ENCODE measurements at regions not wholly inside any gene's neighbourhood (a gene's known extent, or its start where the extent isn't known, plus 50 kb on each side); places are given as distances from the start of the nearest gene placed in this dataset.
"Not testable (repeated sequence)": the region's sequence is repeated elsewhere in the genome, so short reads cannot be mapped to it uniquely, and the experiment has no call there.

- DNase-seq (ENCODE audit: low spot score), result no peak
- in situ Hi-C loops (cut with HindIII; ENCODE audit: low sequenced_read_pairs), result no loop called here
Observed at GRCh38 chr3:101989578-101990200, 140.4 kb downstream of the NFKBIZ start.

- in situ Hi-C loops (cut with HindIII; ENCODE audit: low sequenced_read_pairs), result no loop called here
- no peak for DNase-seq (ENCODE audit: low spot score)
Observed at GRCh38 chr3:101992863-101993262, 143.5 kb downstream of the NFKBIZ start.

- DNase-seq (ENCODE audit: low spot score), result no peak
- in situ Hi-C loops (cut with HindIII; ENCODE audit: low sequenced_read_pairs), result no loop called here
Observed at GRCh38 chr3:101994386-101994785, 145.1 kb downstream of the NFKBIZ start.

- in situ Hi-C loops (cut with HindIII; ENCODE audit: low sequenced_read_pairs), result no loop called here
- no peak for DNase-seq (ENCODE audit: low spot score)
Observed at GRCh38 chr3:101995371-101996046, 146.2 kb downstream of the NFKBIZ start.

- in situ Hi-C loops (cut with HindIII; ENCODE audit: low sequenced_read_pairs), result no loop called here
- no peak for DNase-seq (ENCODE audit: low spot score)
Observed at GRCh38 chr3:101996832-101997231, 147.5 kb downstream of the NFKBIZ start.

GRCh38 chr3:101998256-101998926 lies 149.1 kb downstream of the NFKBIZ start:
- in situ Hi-C loops (cut with HindIII; ENCODE audit: low sequenced_read_pairs), result no loop called here
- no peak for DNase-seq (ENCODE audit: low spot score)

- DNase-seq (ENCODE audit: low spot score), result no peak
- in situ Hi-C loops (cut with HindIII; ENCODE audit: low sequenced_read_pairs), result no loop called here
Observed at GRCh38 chr3:101999177-101999779, 150.0 kb downstream of the NFKBIZ start.

GRCh38 chr3:102000620-102001209 lies 151.4 kb downstream of the NFKBIZ start:
- no peak for DNase-seq (ENCODE audit: low spot score)
- in situ Hi-C loops (cut with HindIII; ENCODE audit: low sequenced_read_pairs), result no loop called here

GRCh38 chr3:102002056-102002455 lies 152.7 kb downstream of the NFKBIZ start:
- in situ Hi-C loops (cut with HindIII; ENCODE audit: low sequenced_read_pairs), result no loop called here
- no peak for DNase-seq (ENCODE audit: low spot score)

GRCh38 chr3:102004561-102004960 lies 155.2 kb downstream of the NFKBIZ start:
- DNase-seq (ENCODE audit: low spot score), result no peak
- in situ Hi-C loops (cut with HindIII; ENCODE audit: low sequenced_read_pairs), result no loop called here

GRCh38 chr3:102005551-102005950 lies 156.2 kb downstream of the NFKBIZ start:
- in situ Hi-C loops (cut with HindIII; ENCODE audit: low sequenced_read_pairs), result no loop called here
- no peak for DNase-seq (ENCODE audit: low spot score)

- DNase-seq (ENCODE audit: low spot score), result peak; percentile 13
- in situ Hi-C loops (cut with HindIII; ENCODE audit: low sequenced_read_pairs), result no loop called here
Observed at GRCh38 chr3:102006812-102007485, 157.6 kb downstream of the NFKBIZ start.

- in situ Hi-C loops (cut with HindIII; ENCODE audit: low sequenced_read_pairs); DNase-seq (ENCODE audit: low spot score): not testable (repeated sequence)
Observed at GRCh38 chr3:102008436-102008835, 159.1 kb downstream of the NFKBIZ start.

GRCh38 chr3:102016417-102016816 lies 167.1 kb downstream of the NFKBIZ start:
- no peak for DNase-seq (ENCODE audit: low spot score)
- in situ Hi-C loops (cut with HindIII; ENCODE audit: low sequenced_read_pairs), result no loop called here

GRCh38 chr3:102017784-102018183 lies 168.5 kb downstream of the NFKBIZ start:
- in situ Hi-C loops (cut with HindIII; ENCODE audit: low sequenced_read_pairs), result no loop called here

GRCh38 chr3:102018551-102018950 lies 169.2 kb downstream of the NFKBIZ start:
- DNase-seq (ENCODE audit: low spot score), result no peak
- in situ Hi-C loops (cut with HindIII; ENCODE audit: low sequenced_read_pairs), result no loop called here

More at GRCh38 chr3:102017784-102018183, 168.5 kb downstream of the NFKBIZ start:
- DNase-seq (ENCODE audit: low spot score), result no peak

- in situ Hi-C loops (cut with HindIII; ENCODE audit: low sequenced_read_pairs), result no loop called here
- DNase-seq (ENCODE audit: low spot score), result no peak
Observed at GRCh38 chr3:102020735-102021134, 171.4 kb downstream of the NFKBIZ start.

GRCh38 chr3:102024270-102024904 lies 175.1 kb downstream of the NFKBIZ start:
- in situ Hi-C loops (cut with HindIII; ENCODE audit: low sequenced_read_pairs), result no loop called here
- no peak for DNase-seq (ENCODE audit: low spot score)

Data from G401 (cell line).